Neural cell (in vitro differentiated cells): ENCODE measurements at regions not wholly inside any gene's neighbourhood (a gene's known extent, or its start where the extent isn't known, plus 50 kb on each side); places are given as distances from the start of the nearest gene placed in this dataset.

ENCODE experiments used
- H2AFZ ChIP-seq: fragments of 200-600, 300-800 bp; sonication (generic), shearing (Covaris generic); 2 replicates; pipeline ENCODE4 v1.6.0; 2014; ENCODE audit warnings: low read depth, mild to moderate bottlenecking, antibody characterized with exemption, low read length, moderate library complexity
- H3F3A ChIP-seq: fragments of 200-600 bp; shearing (Covaris generic); 2 replicates; pipeline ENCODE4 v1.6.1; 2016; ENCODE audit warnings: mild to moderate bottlenecking, moderate library complexity, mixed read lengths, antibody characterized with exemption, low read length; ENCODE audit not compliant: insufficient read depth, poor library complexity, severe bottlenecking
- H3K27ac ChIP-seq: fragments of 200-600, 300-800 bp; sonication (generic), shearing (Covaris generic); 2 replicates; pipeline ENCODE4 v1.5.1; 2014; ENCODE audit warnings: mild to moderate bottlenecking, low read length, moderate library complexity
- H3K27me3 ChIP-seq: fragments of 300-800, 200-600 bp; sonication (generic), shearing (Covaris generic); 2 replicates; pipeline ENCODE4 v1.6.0; 2014; ENCODE audit warnings: mild to moderate bottlenecking, low read depth, low read length, moderate library complexity; ENCODE audit not compliant: insufficient read depth
- H3K36me3 ChIP-seq: fragments of 300-800, 200-600 bp; sonication (generic), shearing (Covaris generic); 2 replicates; pipeline ENCODE4 v1.5.1; 2014; ENCODE audit warnings: mild to moderate bottlenecking, antibody characterized with exemption, low read length, moderate library complexity; ENCODE audit not compliant: insufficient read depth
- H3K4me2 ChIP-seq: fragments of 300-800, 200-600 bp; sonication (generic), shearing (Covaris generic); 2 replicates; pipeline ENCODE4 v1.6.0; 2014; ENCODE audit warnings: mild to moderate bottlenecking, low read length
- H3K4me3 ChIP-seq: fragments of 300-800, 200-600 bp; sonication (generic), shearing (Covaris generic); 2 replicates; pipeline ENCODE4 v1.5.1; 2014; ENCODE audit warnings: mild to moderate bottlenecking, low read length, moderate library complexity
- H3K79me2 ChIP-seq: fragments of 200-600 bp; shearing (Covaris generic); replicated peaks from 2 replicates; pipeline ENCODE4 v1.6.0; 2014; ENCODE audit warnings: mild to moderate bottlenecking, low read length, moderate library complexity; ENCODE audit not compliant: insufficient read depth
- H3K9ac ChIP-seq: fragments of 300-800, 200-600 bp; sonication (generic), shearing (Covaris generic); 2 replicates; pipeline ENCODE4 v1.6.1; 2016; ENCODE audit warnings: mild to moderate bottlenecking, low read length, mixed read lengths
- H3K9me2 ChIP-seq: fragments of 200-600 bp; shearing (Covaris generic); 2 replicates; pipeline ENCODE4 v1.6.1; 2016; ENCODE audit warnings: mild to moderate bottlenecking, low read length, mixed read lengths; ENCODE audit not compliant: insufficient read depth
- H3K9me3 ChIP-seq: fragments of 200-600, 300-800 bp; sonication (generic), shearing (Covaris generic); 2 replicates; pipeline ENCODE4 v1.6.1; 2016; ENCODE audit warnings: mild to moderate bottlenecking, mixed run types, low read length, moderate library complexity, mixed read lengths
- H4K20me1 ChIP-seq: fragments of 200-600 bp; shearing (Covaris generic); 2 replicates; pipeline ENCODE4 v1.6.1; 2016; ENCODE audit warnings: mild to moderate bottlenecking, mixed run types; ENCODE audit not compliant: insufficient read depth
- CTCF ChIP-seq: fragments of 450-650 bp; IDR thresholded peaks from 2 replicates; pipeline ENCODE4 v1.5.1; 2014; ENCODE audit warnings: antibody characterized with exemption, mild to moderate bottlenecking, moderate library complexity; ENCODE audit not compliant: poor library complexity, severe bottlenecking
- EP300 ChIP-seq: fragments of 450-650 bp; conservative IDR thresholded peaks from 2 replicates; pipeline ENCODE4 v1.6.1; 2014; ENCODE audit warnings: antibody characterized with exemption, mild to moderate bottlenecking, moderate library complexity; ENCODE audit not compliant: poor library complexity, severe bottlenecking
- EZH2 ChIP-seq: fragments of 200-600, 300-800 bp; shearing (Covaris generic), sonication (generic); IDR thresholded peaks from 2 replicates; pipeline ENCODE4 v1.6.1; 2014; ENCODE audit warnings: antibody characterized with exemption, low read length, borderline replicate concordance, mild to moderate bottlenecking; ENCODE audit not compliant: insufficient read depth, poor library complexity, severe bottlenecking
- MXI1 ChIP-seq: fragments of 450-650 bp; conservative IDR thresholded peaks from 2 replicates; pipeline ENCODE4 v1.6.1; 2014; ENCODE audit warnings: antibody characterized with exemption, mild to moderate bottlenecking; ENCODE audit not compliant: poor library complexity, severe bottlenecking
- POLR2AphosphoS5 ChIP-seq: IDR thresholded peaks from 2 replicates; pipeline ENCODE4 v1.6.1; 2012
- RAD21 ChIP-seq: fragments of 450-650 bp; conservative IDR thresholded peaks from 2 replicates; pipeline ENCODE4 v1.6.1; 2014; ENCODE audit warnings: antibody characterized with exemption, mild to moderate bottlenecking, moderate library complexity
- REST ChIP-seq: IDR thresholded peaks from 2 replicates; pipeline ENCODE4 v1.6.1; 2012; ENCODE audit warnings: borderline replicate concordance
- SMC3 ChIP-seq: fragments of 450-650 bp; conservative IDR thresholded peaks from 2 replicates; pipeline ENCODE4 v1.6.1; 2014; ENCODE audit warnings: antibody characterized with exemption, mild to moderate bottlenecking, moderate library complexity; ENCODE audit not compliant: poor library complexity
- TAF1 ChIP-seq: IDR thresholded peaks from 2 replicates; pipeline ENCODE4 v1.6.1; 2012; ENCODE audit warnings: low read depth

- H3K4me2 ChIP-seq, result no peak overlapping the region
- H4K20me1 ChIP-seq, result no peaks in the 10 kb centered on the region
- no peak overlapping the region for H3K4me3 ChIP-seq
- no peaks in the 10 kb centered on the region for H3K9me2 ChIP-seq
- no peaks in the 10 kb centered on the region for H3F3A ChIP-seq
- TF ChIP-seq CTCF (no peak), EP300 (no peak), EZH2 (no peak), MXI1 (no peak), RAD21 (no peak), SMC3 (no peak), REST (no peak), TAF1 (no peak), POLR2AphosphoS5 (no peak)
- H3K9me3 ChIP-seq, result no peaks in the 10 kb centered on the region
- no peaks in the 10 kb centered on the region for H3K27me3 ChIP-seq
- H3K27ac ChIP-seq, result no peak overlapping the region
- no peak overlapping the region for H2AFZ ChIP-seq
- H3K9ac ChIP-seq, result no peak overlapping the region
- H3K79me2 ChIP-seq, result no peaks in the 10 kb centered on the region
- H3K36me3 ChIP-seq, result no peaks in the 10 kb centered on the region
Observed at GRCh38 chr4:187451776-187452175, 543.8 kb upstream of the ZFP42 start.

- TF ChIP-seq MXI1 (no peak), RAD21 (no peak), CTCF (no peak), REST (no peak), EP300 (no peak), POLR2AphosphoS5 (no peak), EZH2 (no peak), TAF1 (no peak), SMC3 (no peak)
- Histone ChIP-seq H3K9ac (no peak overlapping the region), H3K27ac (no peak overlapping the region), H3K4me2 (no peak overlapping the region), H3K27me3 (no peaks in the 10 kb centered on the region), H3K4me3 (no peak overlapping the region), H3K79me2 (no peaks in the 10 kb centered on the region), H3K9me2 (no peaks in the 10 kb centered on the region), H4K20me1 (no peaks in the 10 kb centered on the region), H3K36me3 (no peaks in the 10 kb centered on the region), H2AFZ (no peak overlapping the region), H3F3A (no peaks in the 10 kb centered on the region), H3K9me3 (no peaks in the 10 kb centered on the region)
Observed at GRCh38 chr4:187460016-187460415, 535.6 kb upstream of the ZFP42 start.
